ENCODE measurements at regions not wholly inside any gene's neighbourhood (a gene's known extent, or its start where the extent isn't known, plus 50 kb on each side); places are given as distances from the start of the nearest gene placed in this dataset.

DNA sequence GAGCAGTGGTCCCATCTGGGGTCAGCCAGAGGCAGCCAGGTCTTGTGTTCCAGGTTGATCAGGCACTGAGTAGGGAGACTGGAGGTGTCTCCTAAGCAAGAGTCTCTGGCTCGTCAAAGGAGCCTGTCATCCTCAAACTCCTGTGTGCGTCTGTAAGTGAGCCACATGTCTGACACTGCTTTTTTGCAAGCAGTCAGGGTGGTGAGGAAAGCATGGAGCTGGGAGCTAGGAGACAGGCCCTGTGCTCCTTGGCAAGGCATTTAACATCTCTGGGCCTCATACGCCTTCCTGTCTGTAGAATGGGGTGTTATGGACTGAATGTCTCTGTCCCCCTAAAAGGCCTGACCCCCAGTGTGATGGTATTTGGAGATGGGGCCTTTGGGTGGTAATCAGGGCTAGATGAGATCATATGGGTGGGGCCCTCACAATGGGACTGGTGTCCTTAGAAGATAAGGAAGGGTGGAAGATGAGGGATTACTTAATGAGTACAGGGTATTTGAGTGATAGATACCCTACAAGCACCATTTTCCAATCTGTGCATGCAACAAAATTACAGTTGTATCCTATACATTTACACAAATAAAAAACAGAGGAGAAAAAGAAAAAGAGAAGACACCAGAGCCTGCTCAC lies 53.0 kb downstream of the ARL6IP4 start:
- TF ChIP-seq EZH2 (IDR thresholded peaks at IDR 0.05; ENCODE audit: insufficient read depth, poor library complexity, severe bottlenecking), result no peak
- no peak for TF ChIP-seq EZH2phosphoT487 (IDR thresholded peaks at IDR 0.05; ENCODE audit: insufficient read depth, low read depth)

All from GM23248 (cell line).